T-cell (primary cell): ENCODE measurements at regions not wholly inside any gene's neighbourhood (a gene's known extent, or its start where the extent isn't known, plus 50 kb on each side); places are given as distances from the start of the nearest gene placed in this dataset.

Source experiments
- ATAC-seq, 4 experiments: fragments of 200-7000 bp in 3 of 4; fragments of 150-1000 bp in 1 of 4; cut with Tn5 transposase; replicated peaks in 1 of 4; 1 replicate in 3 of 4; 2 replicates in 1 of 4; pipeline ENCODE4 v1.10.0; 2021; ENCODE audit warnings: moderate library complexity in 3 of 4, mild to moderate bottlenecking in 2 of 4, moderate number of reproducible peaks in 1 of 4
- CTCF ChIA-PET, 2 donors: fragments of 300-600 bp; sonication (Branson Sonifier 250); formaldehyde crosslinking; loops; one replicate each; lab custom pipeline; 2022; ENCODE audit warnings: antibody characterized with exemption in 2 of 2; lab: Charles Lee
- POLR2A ChIA-PET, 2 donors: fragments of 300-600 bp; sonication (Branson Sonifier 250); formaldehyde crosslinking; loops; one replicate each; lab custom pipeline; 2022; ENCODE audit warnings: antibody characterized with exemption in 2 of 2; lab: Charles Lee
- DNase-seq, 35 experiments: peaks; one replicate each; pipeline versions ENCODE4 v3.0.0 to v3.0.0-alpha.2; 2013 to 2023
- H3K27ac ChIP-seq: one replicate; pipeline ENCODE4 v1.5.1; 2013; ENCODE audit warnings: low read length
- H3K27me3 ChIP-seq, 2 experiments: replicated peaks in 1 of 2; 1 replicate in 1 of 2; 2 replicates in 1 of 2; pipeline versions ENCODE4 v1.6.1 to v1.7.0; 2013; ENCODE audit warnings: low read length in 1 of 2, mixed read lengths in 1 of 2; ENCODE audit not compliant: control insufficient read depth in 2 of 2, insufficient read depth in 2 of 2; ENCODE audit errors: extremely low read depth in 1 of 2
- H3K36me3 ChIP-seq, 2 donors: 1 replicate in 1 of 2; 2 replicates in 1 of 2; pipeline versions ENCODE4 v1.6.1 to v1.7.0; 2013; ENCODE audit warnings: low read length in 1 of 2; ENCODE audit not compliant: control insufficient read depth in 2 of 2, insufficient read depth in 1 of 2; ENCODE audit errors: extremely low read depth in 1 of 2
- H3K4me1 ChIP-seq, 2 experiments: 1 replicate in 1 of 2; 2 replicates in 1 of 2; pipeline versions ENCODE4 v1.6.1 to v1.7.0; 2013; ENCODE audit warnings: low read length in 2 of 2, mixed read lengths in 1 of 2; ENCODE audit not compliant: insufficient read depth in 2 of 2, control insufficient read depth in 1 of 2; ENCODE audit errors: extremely low read depth in 1 of 2
- H3K4me3 ChIP-seq, 2 donors: 1 replicate in 1 of 2; 2 replicates in 1 of 2; pipeline versions ENCODE4 v1.5.1 to v1.7.0; 2013; ENCODE audit warnings: mild to moderate bottlenecking in 2 of 2, low read length in 1 of 2, moderate library complexity in 1 of 2; ENCODE audit not compliant: control insufficient read depth in 1 of 2; ENCODE audit errors: extremely low read depth in 1 of 2
- H3K9me3 ChIP-seq: 2 replicates; pipeline ENCODE4 v1.7.0; 2013
- H3K27ac Mint-ChIP-seq, 2 donors: one replicate each; pipeline ENCODE4 v1.8.0; 2020 to 2021; ENCODE audit warnings: mild to moderate bottlenecking in 2 of 2, mixed read lengths in 2 of 2
- H3K27me3 Mint-ChIP-seq, 2 donors: one replicate each; pipeline ENCODE4 v1.8.0; 2021 to 2022; ENCODE audit warnings: mixed read lengths in 2 of 2
- H3K36me3 Mint-ChIP-seq: one replicate; pipeline ENCODE4 v1.8.0; 2021; ENCODE audit warnings: mixed read lengths
- H3K4me1 Mint-ChIP-seq, 3 donors: one replicate each; pipeline ENCODE4 v1.8.0; 2020 to 2022; ENCODE audit warnings: mixed read lengths in 3 of 3, mild to moderate bottlenecking in 1 of 3
- H3K4me3 Mint-ChIP-seq, 3 donors: one replicate each; pipeline ENCODE4 v1.8.0; 2020 to 2022; ENCODE audit warnings: mild to moderate bottlenecking in 3 of 3, mixed read lengths in 3 of 3, moderate library complexity in 3 of 3
- H3K9me3 Mint-ChIP-seq, 3 donors: one replicate each; pipeline ENCODE4 v1.8.0; 2020 to 2022; ENCODE audit warnings: mixed read lengths in 3 of 3
- WGBS: methylation state at CpG from one replicate; pipeline ENCODE4 v1.1.5; 2013; ENCODE audit warnings: missing lambda C conversion rate; ENCODE audit not compliant: insufficient coverage; 5-methylcytosine and 5-hydroxymethylcytosine counted together

DNA sequence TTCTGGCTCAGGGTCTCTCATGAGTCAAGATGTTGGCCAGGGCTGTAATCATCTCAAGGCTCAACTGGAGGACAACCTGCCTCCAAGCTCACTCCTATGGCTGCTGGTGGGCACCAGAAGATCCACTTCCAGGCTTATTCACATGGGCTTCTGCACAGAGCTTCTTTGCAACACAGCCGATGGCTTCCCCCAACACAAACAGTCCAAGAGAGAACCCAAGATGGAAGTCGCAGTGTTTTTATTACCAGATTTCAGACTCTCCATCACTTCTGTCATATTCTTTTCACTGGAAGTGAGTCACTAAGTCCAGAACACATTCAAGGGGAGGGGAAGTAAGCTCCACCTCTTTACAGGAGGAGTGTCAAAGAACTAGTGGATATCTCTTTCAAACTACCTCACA, 75.5 kb downstream of the CD164 start:
- Histone ChIP-seq H3K4me1 (no peaks in the 10 kb centered on the region), H3K9me3 (no peaks in the 10 kb centered on the region), H3K36me3 (no peaks in the 10 kb centered on the region), H3K27me3 (no peaks in the 10 kb centered on the region), H3K4me3 (no peak overlapping the region), H3K27ac (no peak overlapping the region)
- ChIA-PET POLR2A (no interaction called here), CTCF (no interaction called here)
- Mint-ChIP-seq H3K27me3 (peaks cover under 1 to 2% of the 10 kb centered on the region in 2 donors), H3K27ac (no peak overlapping the region), H3K36me3 (no peaks in the 10 kb centered on the region), H3K9me3 (no peaks in the 10 kb centered on the region), H3K4me3 (no peak overlapping the region), H3K4me1 (peaks cover 0 to 9% (median 0%) of the 10 kb centered on the region in 3 donors)
- WGBS, result 89% methylated on average over 1 of the region's 2 CpGs
- DNase-seq, result no peak
- no peak for ATAC-seq

DNA sequence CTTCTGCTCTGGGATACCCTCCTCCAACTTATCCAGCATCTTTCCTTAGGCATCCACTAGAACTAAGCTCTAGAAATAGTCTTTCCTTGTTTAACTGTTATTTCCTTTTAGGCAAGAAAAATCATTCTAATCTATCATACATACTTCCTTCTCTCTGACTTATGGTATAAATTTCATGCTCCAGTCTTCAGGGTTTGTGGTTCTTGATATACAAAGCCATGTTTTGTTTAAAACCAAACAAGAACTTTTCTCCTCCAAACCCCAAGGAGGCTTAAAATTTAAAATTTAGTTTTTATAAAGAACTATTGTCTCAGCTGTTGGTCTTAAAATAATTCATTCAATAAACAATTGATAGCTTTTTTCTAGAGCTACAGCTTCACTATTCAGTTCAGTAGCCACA, 77.2 kb downstream of the CD164 start:
- no peak overlapping the region for H3K27ac Mint-ChIP-seq
- peaks cover 4 to 5% of the 10 kb centered on the region in 2 donors for H3K27me3 Mint-ChIP-seq
- CTCF ChIA-PET, result interaction anchor here in 1 of 2 donors (0.6 kb wide), 1 partner anchor 118 kb away, joined by 3 read pairs; no protein-coding TSS in a partner anchor

DNA sequence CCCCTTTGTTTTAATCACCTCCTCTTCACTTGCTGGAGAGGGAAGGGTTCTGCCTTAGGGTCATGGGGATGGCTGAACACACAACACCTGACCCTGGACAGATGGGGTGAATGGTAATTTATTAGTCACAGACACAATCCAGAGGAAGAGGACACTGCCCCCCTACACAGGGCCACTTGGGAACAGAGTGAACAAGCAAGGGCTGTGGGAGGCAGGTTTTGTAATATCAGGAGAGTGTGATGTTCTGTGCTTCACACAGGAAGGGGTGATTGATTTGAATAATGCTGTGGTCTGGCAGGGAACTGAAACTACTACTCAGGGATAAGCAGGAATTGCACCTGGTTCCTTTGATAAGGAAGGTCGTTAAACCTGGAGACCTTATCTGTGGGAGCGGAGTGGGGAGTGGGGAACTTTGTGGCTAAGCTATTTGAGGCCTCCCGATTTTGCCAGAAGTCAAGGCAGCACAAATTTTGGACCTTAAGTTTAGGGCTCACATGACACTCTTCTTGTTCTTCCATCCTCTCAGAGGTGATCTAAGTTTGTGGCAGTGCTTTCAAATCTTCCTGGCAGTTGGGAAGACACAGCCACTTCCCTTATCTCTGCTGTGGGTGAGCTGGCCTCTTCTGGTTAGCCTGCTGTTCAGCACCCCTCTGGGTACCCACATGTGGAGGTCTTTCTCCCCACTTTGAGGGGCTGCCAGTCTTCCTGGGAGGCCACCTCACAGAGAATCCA, 77.8 kb downstream of the CD164 start:
- H3K4me3 ChIP-seq, result no peak overlapping the region
- DNase-seq (no peak), ATAC-seq (no peak)
- no peak overlapping the region for H3K4me3 Mint-ChIP-seq
- H3K4me1 Mint-ChIP-seq, result peaks cover 0 to 9% (median 0%) of the 10 kb centered on the region in 3 donors
- no peaks in the 10 kb centered on the region for H3K27me3 ChIP-seq
- ChIA-PET POLR2A (no interaction called here), CTCF (no interaction called here)
- H3K36me3 Mint-ChIP-seq, result no peaks in the 10 kb centered on the region
- no CpG with 5 or more reads among the region's 3 CpGs for WGBS
- H3K27me3 Mint-ChIP-seq, result peaks cover 4 to 5% of the 10 kb centered on the region in 2 donors
- no peaks in the 10 kb centered on the region for H3K9me3 Mint-ChIP-seq
- no peaks in the 10 kb centered on the region for H3K9me3 ChIP-seq
- no peaks in the 10 kb centered on the region for H3K4me1 ChIP-seq
- no peak overlapping the region for H3K27ac ChIP-seq
- no peak overlapping the region for H3K27ac Mint-ChIP-seq
- H3K36me3 ChIP-seq, result no peaks in the 10 kb centered on the region

More for the DNA sequence above, 77.2 kb downstream of the CD164 start:
- Histone ChIP-seq H3K27ac (no peak overlapping the region), H3K4me1 (no peaks in the 10 kb centered on the region), H3K9me3 (no peaks in the 10 kb centered on the region), H3K36me3 (no peaks in the 10 kb centered on the region), H3K27me3 (no peaks in the 10 kb centered on the region), H3K4me3 (no peak overlapping the region)
- ATAC-seq (no peak), DNase-seq (no peak)
- Mint-ChIP-seq H3K36me3 (no peaks in the 10 kb centered on the region), H3K4me1 (peaks cover 0 to 9% (median 0%) of the 10 kb centered on the region in 3 donors), H3K9me3 (no peaks in the 10 kb centered on the region), H3K4me3 (no peak overlapping the region)
- POLR2A ChIA-PET, result interaction anchor here in 1 of 2 donors (0.6 kb wide), 1 partner anchor 832 kb away, joined by 3 read pairs; no protein-coding TSS in a partner anchor

DNA sequence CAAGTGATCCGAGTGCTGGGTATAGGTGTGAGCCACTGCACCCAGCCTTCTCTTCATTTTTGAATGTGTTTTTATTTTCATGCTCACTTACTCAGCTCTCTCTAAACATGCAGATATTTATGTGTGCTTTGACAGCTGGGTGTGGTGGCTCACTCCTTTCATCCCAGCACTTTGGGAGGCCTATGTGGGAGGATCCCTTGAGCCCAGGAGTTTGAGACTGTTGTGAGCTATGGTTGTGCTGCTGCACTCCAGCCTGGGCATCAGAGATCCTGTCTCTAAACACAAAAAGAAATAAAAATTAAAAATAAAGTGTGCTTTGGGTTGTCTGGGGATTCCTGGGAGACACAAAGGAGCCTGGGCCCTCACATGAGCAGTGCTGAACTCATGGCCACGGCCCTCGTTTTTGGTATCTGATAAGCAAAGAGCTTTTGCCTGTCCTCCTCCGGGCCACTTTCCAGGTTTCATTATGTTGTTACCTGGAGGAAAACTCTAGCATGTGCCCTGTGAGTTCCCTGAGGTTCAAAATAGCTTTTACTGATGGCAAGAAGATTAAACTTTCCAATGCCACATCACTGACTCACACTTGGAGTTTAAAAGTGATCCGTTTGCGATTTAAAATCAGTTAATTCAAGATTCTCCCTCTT, 78.5 kb downstream of the CD164 start:
- no peaks in the 10 kb centered on the region for H3K36me3 Mint-ChIP-seq
- CTCF ChIA-PET, result no interaction called here
- no peaks in the 10 kb centered on the region for H3K9me3 Mint-ChIP-seq
- H3K27ac Mint-ChIP-seq, result no peak overlapping the region
- Histone ChIP-seq H3K36me3 (no peaks in the 10 kb centered on the region), H3K27ac (no peak overlapping the region), H3K4me3 (no peak overlapping the region), H3K9me3 (no peaks in the 10 kb centered on the region), H3K4me1 (no peaks in the 10 kb centered on the region), H3K27me3 (no peaks in the 10 kb centered on the region)
- no peak for DNase-seq
- no peak for ATAC-seq
- H3K27me3 Mint-ChIP-seq, result peaks cover 4 to 5% of the 10 kb centered on the region in 2 donors
- WGBS, result 37% methylated on average over 2 of the region's 6 CpGs
- H3K4me1 Mint-ChIP-seq, result peaks cover 0 to 9% (median 0%) of the 10 kb centered on the region in 3 donors
- no peak overlapping the region for H3K4me3 Mint-ChIP-seq
- POLR2A ChIA-PET, result no interaction called here

DNA sequence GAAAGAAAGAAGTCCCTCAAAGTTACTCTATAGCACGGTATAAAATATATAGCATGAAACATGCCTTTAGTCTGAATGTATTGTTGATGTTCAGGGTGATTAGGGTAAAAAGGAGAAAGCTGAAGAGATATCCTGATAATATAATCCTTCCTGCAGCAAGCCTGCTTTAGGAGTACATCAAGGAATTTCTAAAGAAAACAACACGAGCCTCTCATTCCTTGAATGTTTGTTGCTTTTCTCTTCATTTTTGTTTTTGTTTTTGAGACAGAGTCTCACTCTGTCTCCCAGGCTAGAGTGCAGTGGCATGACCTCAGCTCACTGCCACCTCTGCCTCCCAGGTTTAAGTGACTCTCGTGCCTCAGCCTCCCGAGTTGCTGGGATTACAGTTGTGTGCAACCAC, 79.1 kb downstream of the CD164 start:
- H3K9me3 ChIP-seq, result no peaks in the 10 kb centered on the region
- Mint-ChIP-seq H3K36me3 (no peaks in the 10 kb centered on the region), H3K4me1 (peaks cover 0 to 9% (median 0%) of the 10 kb centered on the region in 3 donors), H3K4me3 (no peak overlapping the region), H3K9me3 (no peaks in the 10 kb centered on the region), H3K27me3 (peaks cover 3 to 4% of the 10 kb centered on the region in 2 donors), H3K27ac (no peak overlapping the region)
- DNase-seq (no peak), ATAC-seq (no peak)
- H3K4me1 ChIP-seq, result no peaks in the 10 kb centered on the region
- 90% methylated on average over 3 of the region's 4 CpGs for WGBS
- peaks cover 0 to under 1% of the 10 kb centered on the region in 2 experiments for H3K27me3 ChIP-seq
- POLR2A ChIA-PET, result interaction anchor here in 1 of 2 donors (0.7 kb wide), 1 partner anchor 53 kb away, joined by 5 read pairs; no protein-coding TSS in a partner anchor
- CTCF ChIA-PET, result no interaction called here
- H3K27ac ChIP-seq, result no peak overlapping the region
- H3K4me3 ChIP-seq, result no peak overlapping the region
- H3K36me3 ChIP-seq, result no peaks in the 10 kb centered on the region

DNA sequence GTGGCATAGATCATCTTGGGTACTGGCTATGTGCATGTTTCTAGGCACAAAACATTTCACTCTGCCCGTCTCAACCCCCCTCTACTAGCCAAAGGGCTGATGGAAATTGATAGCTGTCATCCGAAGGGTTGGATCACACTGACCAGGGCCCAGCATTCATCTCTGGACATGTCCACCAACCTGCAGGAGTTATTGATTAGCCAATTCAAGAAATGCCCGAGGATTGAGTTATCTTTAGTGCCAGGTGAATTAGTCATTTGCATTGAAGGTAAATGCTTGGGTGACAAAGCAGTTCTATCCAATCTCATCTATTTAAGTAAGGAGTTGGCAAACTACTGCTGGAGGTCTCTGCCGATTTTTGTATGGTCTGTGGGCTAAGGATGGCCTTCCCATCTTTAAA, 80.1 kb downstream of the CD164 start:
- POLR2A ChIA-PET, result no interaction called here
- WGBS, result 77% methylated on average over 2 of the region's 4 CpGs
- ATAC-seq, result no peak
- Mint-ChIP-seq H3K36me3 (no peaks in the 10 kb centered on the region), H3K4me3 (no peak overlapping the region), H3K9me3 (no peaks in the 10 kb centered on the region), H3K4me1 (peaks cover 0 to 9% (median 0%) of the 10 kb centered on the region in 3 donors), H3K27me3 (peaks cover 3 to 4% of the 10 kb centered on the region in 2 donors), H3K27ac (no peak overlapping the region)
- Histone ChIP-seq H3K4me3 (no peak overlapping the region), H3K4me1 (no peaks in the 10 kb centered on the region), H3K27me3 (peaks cover 0 to 3% of the 10 kb centered on the region in 2 experiments), H3K9me3 (no peaks in the 10 kb centered on the region), H3K36me3 (no peaks in the 10 kb centered on the region), H3K27ac (no peak overlapping the region)
- CTCF ChIA-PET, result no interaction called here
- no peak for DNase-seq
